Stimulated activated naive CD8-positive, alpha-beta T cell treated with anti-CD3 and anti-CD28 coated beads, Interleukin-15, amount 100 ng/mL, for 72 hours (primary cell): ENCODE measurements at regions not wholly inside any gene's neighbourhood (a gene's known extent, or its start where the extent isn't known, plus 50 kb on each side); places are given as distances from the start of the nearest gene placed in this dataset.
A peak's percentile ranks its signal among the peaks of the same experiment; 100 is the strongest.

Experiments used
- ATAC-seq: fragments of 150-1000 bp; cut with Tn5 transposase; 2 replicates; pipeline ENCODE4 v1.10.0; 2021; ENCODE audit warnings: mild to moderate bottlenecking, moderate library complexity
- DNase-seq, 2 donors: peaks; one replicate each; pipeline ENCODE4 v3.0.0; 2021 to 2022
- H3K27ac Mint-ChIP-seq, 2 donors: one replicate each; pipeline ENCODE4 v1.8.0; 2022; ENCODE audit warnings: mild to moderate bottlenecking in 2 of 2, mixed read lengths in 2 of 2, moderate library complexity in 2 of 2
- H3K27me3 Mint-ChIP-seq: one replicate; pipeline ENCODE4 v1.8.0; 2022; ENCODE audit warnings: mixed read lengths
- H3K4me1 Mint-ChIP-seq: one replicate; pipeline ENCODE4 v1.8.0; 2022; ENCODE audit warnings: mild to moderate bottlenecking, mixed read lengths
- H3K4me3 Mint-ChIP-seq, 2 donors: one replicate each; pipeline ENCODE4 v1.8.0; 2022; ENCODE audit warnings: mild to moderate bottlenecking in 2 of 2, mixed read lengths in 2 of 2, moderate library complexity in 1 of 2
- H3K9me3 Mint-ChIP-seq, 2 donors: one replicate each; pipeline ENCODE4 v1.8.0; 2022; ENCODE audit warnings: mixed read lengths in 2 of 2

DNA sequence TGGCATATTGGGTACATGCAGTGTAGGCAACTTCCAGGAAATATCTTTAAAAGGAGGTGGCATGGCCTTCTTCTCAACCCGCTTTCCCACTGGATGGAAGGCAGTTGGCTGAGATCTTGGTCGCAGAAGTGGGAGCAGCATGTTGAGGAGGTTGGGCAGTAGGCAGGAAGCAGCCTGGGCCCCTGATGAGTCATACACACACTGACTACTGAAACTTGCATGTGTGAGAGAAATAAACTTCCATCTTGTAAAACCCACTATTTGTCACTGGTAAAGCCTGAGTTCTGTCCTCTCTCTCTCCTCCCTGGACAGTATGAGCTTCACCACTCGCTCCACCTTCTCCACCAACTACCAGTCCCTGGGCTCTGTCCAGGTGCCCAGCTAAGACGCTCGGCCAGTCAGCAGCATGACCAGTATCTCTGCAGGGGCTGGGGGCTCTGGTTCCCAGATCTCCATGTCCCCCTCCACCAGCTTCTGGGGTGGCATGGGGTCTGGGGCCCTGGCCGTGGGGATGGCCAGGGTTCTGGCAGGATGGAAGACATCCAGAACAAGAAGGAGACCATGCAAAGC is 233.8 kb upstream of the SPRED2 start:
- peak; percentile 87 for ATAC-seq
- Mint-ChIP-seq H3K4me1 (peaks cover 22% of the 10 kb centered on the region), H3K4me3 (no peak overlapping the region), H3K9me3 (peaks cover 10 to 26% of the 10 kb centered on the region in 2 donors), H3K27me3 (peaks cover 31% of the 10 kb centered on the region), H3K27ac (peak overlapping the region; percentile 84 to 89)
- DNase-seq, result peak; percentile 9 to 23

DNA sequence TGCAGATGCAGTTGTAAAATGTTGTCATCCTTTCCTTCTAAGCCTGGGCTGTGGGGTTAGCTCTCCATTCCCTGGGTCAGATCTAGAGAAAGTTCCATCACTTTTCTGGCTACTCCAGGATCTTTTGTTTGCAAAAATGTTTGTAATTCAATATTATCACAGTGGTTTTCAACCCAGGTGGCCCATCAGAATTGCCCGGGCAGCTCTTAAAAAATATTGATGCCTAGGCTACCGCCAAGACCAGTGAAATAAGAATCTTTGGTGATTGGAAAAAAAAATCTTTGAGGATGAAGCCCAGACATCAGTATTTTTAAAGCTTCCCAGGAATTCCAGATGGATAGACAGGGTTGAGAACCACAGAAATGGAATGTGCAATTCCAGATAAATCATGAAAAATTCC is 232.5 kb upstream of the SPRED2 start:
- DNase-seq (no peak), ATAC-seq (no peak)
- Mint-ChIP-seq H3K4me3 (no peak overlapping the region), H3K27ac (no peak overlapping the region), H3K9me3 (peaks cover 10 to 26% of the 10 kb centered on the region in 2 donors), H3K4me1 (peaks cover 22% of the 10 kb centered on the region), H3K27me3 (peaks cover 27% of the 10 kb centered on the region)

DNA sequence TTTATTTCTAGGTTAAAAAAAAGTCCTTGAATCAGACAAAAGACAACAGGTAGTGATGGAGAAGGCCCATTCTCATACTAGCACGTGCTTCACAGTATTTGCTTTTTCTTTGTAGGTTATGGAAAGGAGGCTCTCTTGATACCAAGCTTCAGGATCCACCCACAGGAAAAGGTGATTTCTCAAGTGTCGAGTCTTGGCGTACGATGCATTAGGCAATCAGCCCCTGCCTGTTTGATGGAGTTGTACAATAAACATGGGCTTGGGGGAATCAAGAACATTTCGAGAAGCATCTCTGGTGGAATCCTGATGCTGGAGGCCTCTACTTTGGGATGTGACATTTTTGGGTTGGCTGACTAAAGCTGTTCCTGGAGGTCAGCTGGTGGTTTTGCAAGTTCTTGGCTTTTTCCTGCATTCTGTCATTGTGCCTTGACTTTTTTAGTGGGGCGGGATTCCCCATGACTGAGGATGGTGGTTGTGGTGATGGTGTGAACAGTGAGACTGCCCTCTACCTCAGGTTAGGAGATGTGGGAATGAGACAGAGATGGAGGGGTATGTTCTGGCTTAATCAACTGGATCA is 231.5 kb upstream of the SPRED2 start:
- DNase-seq (no peak), ATAC-seq (no peak)
- H3K9me3 Mint-ChIP-seq, result peaks cover 10 to 23% of the 10 kb centered on the region in 2 donors
- peaks cover 22% of the 10 kb centered on the region for H3K4me1 Mint-ChIP-seq
- H3K4me3 Mint-ChIP-seq, result no peak overlapping the region
- H3K27ac Mint-ChIP-seq, result no peak overlapping the region
- H3K27me3 Mint-ChIP-seq, result peaks cover 27% of the 10 kb centered on the region

DNA sequence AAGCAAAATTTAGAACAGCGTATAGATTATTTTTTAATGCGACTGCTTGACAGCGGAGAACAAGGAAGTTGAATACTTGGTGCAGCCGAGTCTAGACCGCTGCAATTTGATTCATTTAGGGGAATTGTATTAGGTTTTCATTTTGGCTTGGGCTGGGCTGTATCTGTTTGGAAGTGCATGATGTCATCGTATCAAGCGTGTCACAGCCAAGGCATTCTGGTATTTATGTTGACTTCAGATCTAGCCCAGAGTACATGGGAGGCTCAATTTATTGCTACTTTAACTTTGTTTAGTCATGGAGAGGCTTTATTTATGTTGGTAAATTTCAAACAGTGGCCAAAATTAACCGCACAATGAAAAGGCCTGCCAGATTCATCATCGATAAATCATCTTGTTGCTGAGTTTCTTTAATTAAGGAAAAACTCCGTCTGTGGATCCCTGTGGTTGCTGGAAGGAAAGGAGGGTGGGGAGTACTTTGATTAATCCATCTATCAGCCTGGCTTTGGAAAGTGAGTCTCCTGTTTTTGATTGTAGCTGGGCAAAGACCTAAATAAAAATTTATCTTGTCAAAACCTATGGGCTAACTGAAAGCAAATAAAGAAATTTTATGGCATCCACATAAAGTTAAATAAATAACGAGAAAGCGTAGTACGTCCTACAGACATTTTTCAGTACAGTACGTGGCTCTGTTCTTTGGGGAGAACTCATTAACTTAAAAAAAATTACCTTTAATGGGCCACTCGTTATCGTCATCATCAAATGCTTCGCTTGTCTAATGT is 230.4 kb upstream of the SPRED2 start:
- ATAC-seq, result no peak
- Mint-ChIP-seq H3K27ac (peak overlapping the region in 1 of 2 donors; percentile 34), H3K9me3 (peaks cover 0 to 13% of the 10 kb centered on the region in 2 donors), H3K4me3 (no peak overlapping the region), H3K27me3 (peaks cover 32% of the 10 kb centered on the region), H3K4me1 (peaks cover 22% of the 10 kb centered on the region)
- DNase-seq, result no peak

DNA sequence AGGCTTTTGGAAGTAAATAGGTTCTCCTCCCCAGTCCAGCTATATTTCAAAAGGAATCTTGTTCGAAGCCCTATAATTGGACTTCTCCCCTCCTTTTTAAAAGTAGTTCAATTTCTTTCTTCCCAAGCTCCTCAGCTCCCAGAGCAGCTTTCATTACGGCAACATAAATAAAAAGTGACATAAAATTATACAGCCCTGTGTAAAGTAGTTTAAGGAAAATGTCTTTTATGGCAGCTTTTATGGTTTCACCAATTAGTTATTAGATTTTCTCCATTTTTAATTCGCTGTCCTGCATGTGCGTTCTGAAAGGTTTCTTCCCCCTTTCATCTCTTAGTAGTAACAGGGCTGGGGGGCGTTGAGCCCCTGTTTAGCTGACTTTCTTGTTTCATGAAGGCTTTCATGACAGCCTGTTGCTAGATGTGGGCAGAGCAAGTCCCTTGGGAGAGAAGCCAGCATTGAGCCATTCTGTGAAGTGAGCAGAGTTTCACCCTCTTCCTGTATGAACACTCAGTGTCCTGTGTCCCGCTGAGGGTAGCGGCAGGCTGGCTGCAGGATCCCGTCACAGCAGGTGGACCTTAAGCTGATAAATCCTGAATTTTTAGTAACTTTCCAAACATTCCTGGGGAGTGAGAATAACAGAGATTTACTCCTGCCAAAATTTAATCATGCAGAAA is 229.7 kb upstream of the SPRED2 start:
- H3K9me3 Mint-ChIP-seq, result peaks cover 0 to 5% of the 10 kb centered on the region in 2 donors
- no peak for ATAC-seq

DNA sequence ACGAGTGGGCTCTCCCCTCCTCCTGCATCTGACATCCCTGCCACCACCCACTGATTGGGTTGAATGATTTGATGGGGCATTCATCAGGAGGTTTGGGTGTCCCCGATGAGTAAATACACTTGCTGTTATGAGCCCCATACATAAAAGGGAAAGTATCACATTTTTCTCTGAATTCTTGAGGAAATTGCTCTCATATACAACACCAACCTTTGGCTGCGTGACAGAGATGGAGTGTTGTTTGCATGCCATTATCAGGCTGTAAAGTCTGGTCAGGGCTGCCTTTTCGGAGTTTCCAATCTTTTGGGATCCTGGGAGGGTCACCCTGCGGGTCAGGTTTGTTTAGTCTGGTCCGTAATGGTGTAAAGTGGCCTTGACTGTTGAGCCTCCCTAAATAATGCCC is 227.9 kb upstream of the SPRED2 start:
- Mint-ChIP-seq H3K27me3 (peaks cover 36% of the 10 kb centered on the region), H3K9me3 (no peaks in the 10 kb centered on the region), H3K4me3 (no peak overlapping the region), H3K27ac (no peak overlapping the region), H3K4me1 (peaks cover 8% of the 10 kb centered on the region)
- ATAC-seq, result no peak
- no peak for DNase-seq

More for the DNA sequence above, 229.7 kb upstream of the SPRED2 start:
- no peak for DNase-seq
- Mint-ChIP-seq H3K27ac (no peak overlapping the region), H3K4me1 (peaks cover 22% of the 10 kb centered on the region), H3K27me3 (peaks cover 36% of the 10 kb centered on the region), H3K4me3 (no peak overlapping the region)

DNA sequence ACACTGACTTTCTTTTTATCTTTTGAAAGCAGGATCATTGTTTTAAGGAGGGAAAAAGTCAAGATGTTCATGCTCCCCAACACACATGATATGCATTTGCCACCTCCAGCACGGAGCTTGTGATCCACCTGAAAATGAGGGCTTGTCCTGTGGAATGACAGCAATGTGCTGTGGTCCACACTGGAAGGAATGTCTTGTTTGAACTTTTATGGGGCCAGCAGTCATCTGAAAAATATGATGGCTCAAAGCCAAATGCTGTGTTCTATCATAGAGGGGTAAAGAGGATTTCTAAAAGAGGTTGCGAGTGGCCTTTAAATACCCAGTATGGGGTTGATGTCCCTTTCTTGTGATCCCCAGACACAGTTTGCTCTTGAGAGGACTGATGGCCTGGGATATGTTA is 226.5 kb upstream of the SPRED2 start:
- DNase-seq (no peak), ATAC-seq (peak; percentile 7)
- Mint-ChIP-seq H3K9me3 (no peaks in the 10 kb centered on the region), H3K4me1 (peaks cover 2% of the 10 kb centered on the region), H3K27ac (no peak overlapping the region), H3K4me3 (no peak overlapping the region), H3K27me3 (peaks cover 37% of the 10 kb centered on the region)

DNA sequence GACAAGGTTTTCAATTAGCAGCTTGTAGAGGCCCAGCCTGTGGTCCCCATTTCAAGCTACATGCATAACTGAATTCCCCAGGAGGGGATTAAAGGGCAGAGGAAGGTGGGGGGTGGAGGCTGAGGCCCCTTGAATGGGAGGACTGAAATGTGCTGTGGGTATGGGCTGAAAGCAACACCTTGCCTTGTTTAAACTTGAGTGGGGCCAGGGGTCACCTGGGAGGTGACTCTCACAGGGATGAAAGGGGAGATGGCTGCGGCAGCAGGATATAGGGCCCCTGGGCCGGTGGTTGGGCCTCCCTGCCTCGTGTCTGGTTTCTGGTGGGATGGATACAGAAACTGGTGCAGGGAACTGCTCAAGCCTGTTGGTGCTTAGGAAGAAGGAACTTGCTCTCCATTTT is 225.9 kb upstream of the SPRED2 start:
- Mint-ChIP-seq H3K4me3 (no peak overlapping the region), H3K27me3 (peaks cover 31% of the 10 kb centered on the region), H3K9me3 (no peaks in the 10 kb centered on the region), H3K4me1 (no peaks in the 10 kb centered on the region), H3K27ac (no peak overlapping the region)
- ATAC-seq (peak; percentile 20), DNase-seq (no peak)

DNA sequence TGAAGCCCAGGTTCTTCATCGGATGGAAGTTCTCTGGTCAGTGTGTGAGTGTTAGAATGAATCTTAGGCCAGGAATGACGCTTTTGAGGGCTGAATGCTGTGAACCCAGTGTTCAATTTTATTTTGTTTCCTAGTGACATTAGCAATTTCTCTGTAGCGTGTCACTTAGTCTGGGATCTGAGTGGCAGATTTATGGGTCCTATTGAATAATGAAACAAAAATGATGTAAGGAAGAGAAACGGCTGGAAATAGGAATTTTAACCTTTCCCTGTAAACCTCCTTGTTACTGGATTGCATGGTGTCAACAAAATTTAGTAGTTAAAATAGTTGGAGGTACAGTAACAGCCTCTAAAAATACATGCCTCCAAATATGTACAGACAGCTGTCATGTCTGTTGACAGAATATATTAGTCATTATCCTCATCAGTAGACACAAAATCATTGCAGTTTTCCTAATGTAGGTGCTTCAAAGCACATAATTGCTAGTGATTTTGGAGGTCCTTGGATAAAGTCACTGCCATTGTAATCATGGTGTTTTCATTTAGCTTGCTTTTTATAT is 223.8 kb upstream of the SPRED2 start:
- H3K9me3 Mint-ChIP-seq, result no peaks in the 10 kb centered on the region
- no peak for ATAC-seq
- peaks cover 17% of the 10 kb centered on the region for H3K27me3 Mint-ChIP-seq
- no peak overlapping the region for H3K4me3 Mint-ChIP-seq
- no peaks in the 10 kb centered on the region for H3K4me1 Mint-ChIP-seq
- DNase-seq, result no peak
- H3K27ac Mint-ChIP-seq, result no peak overlapping the region

DNA sequence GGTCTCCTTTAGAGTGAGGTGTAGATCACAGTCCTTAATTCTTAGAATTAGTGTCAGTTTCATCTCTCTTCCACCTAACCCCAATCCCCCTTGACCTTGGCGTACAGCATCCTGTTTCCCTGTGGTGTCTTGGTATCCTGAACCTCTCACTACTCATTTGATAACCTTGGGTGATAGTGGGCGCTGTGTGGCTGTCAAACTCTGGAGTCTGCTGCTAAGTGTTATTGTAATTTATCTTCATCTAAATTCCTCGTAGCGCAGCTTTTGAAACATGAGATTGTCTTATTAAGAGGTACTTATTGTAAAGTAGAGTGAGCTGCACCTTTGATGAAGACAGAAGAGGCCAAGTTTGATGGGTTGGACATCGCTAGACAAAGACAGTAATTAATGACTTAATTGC is 222.6 kb upstream of the SPRED2 start:
- Mint-ChIP-seq H3K9me3 (no peaks in the 10 kb centered on the region), H3K27ac (no peak overlapping the region), H3K4me3 (no peak overlapping the region), H3K4me1 (no peaks in the 10 kb centered on the region), H3K27me3 (peaks cover 17% of the 10 kb centered on the region)
- DNase-seq, result no peak
- no peak for ATAC-seq

DNA sequence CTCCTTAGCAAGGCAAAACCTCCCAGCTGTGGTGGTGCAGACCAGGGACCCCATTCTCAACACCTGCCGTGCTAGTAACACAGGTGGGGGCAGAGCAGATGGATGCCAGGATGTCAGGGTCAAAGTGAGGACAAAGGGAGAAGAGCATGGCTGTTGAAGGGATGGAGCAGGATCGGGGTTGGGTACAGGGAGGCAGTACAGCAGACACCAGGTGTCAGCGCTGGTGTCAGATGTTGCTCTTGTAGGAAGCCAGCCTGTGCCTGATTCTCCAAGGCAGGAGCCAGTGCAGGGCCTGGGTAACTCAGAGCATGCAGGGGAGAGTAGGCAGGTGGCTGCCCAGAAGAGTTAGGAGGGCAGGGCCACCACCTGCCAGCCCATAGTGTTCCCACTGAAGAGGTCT is 222.1 kb upstream of the SPRED2 start:
- no peak overlapping the region for H3K27ac Mint-ChIP-seq
- no peak for ATAC-seq
- no peaks in the 10 kb centered on the region for H3K9me3 Mint-ChIP-seq
- no peaks in the 10 kb centered on the region for H3K4me1 Mint-ChIP-seq
- no peak for DNase-seq
- no peak overlapping the region for H3K4me3 Mint-ChIP-seq
- H3K27me3 Mint-ChIP-seq, result peaks cover 17% of the 10 kb centered on the region

DNA sequence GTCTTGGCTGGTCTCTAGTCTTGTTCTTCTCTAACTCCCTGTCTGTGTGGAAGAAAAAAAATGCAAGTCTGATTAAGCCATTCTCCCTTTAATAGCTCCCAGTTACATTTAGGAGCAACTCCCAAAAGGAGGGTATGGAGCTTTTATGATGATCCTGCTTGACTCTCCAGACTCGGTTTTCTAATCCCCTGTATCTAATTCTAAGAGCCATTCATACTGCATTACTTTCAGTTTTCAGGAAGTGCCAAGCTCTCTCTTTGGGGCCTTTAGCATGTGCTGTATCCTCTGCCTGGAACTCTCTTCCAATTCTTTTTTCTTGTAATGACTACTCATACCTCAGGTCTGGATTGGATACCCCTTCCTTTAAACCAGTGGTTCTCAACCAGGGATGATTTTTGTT is 219.7 kb upstream of the SPRED2 start:
- ATAC-seq (no peak), DNase-seq (no peak)
- Mint-ChIP-seq H3K9me3 (no peaks in the 10 kb centered on the region), H3K4me1 (no peaks in the 10 kb centered on the region), H3K27me3 (peaks cover 7% of the 10 kb centered on the region), H3K4me3 (no peak overlapping the region), H3K27ac (no peak overlapping the region)

DNA sequence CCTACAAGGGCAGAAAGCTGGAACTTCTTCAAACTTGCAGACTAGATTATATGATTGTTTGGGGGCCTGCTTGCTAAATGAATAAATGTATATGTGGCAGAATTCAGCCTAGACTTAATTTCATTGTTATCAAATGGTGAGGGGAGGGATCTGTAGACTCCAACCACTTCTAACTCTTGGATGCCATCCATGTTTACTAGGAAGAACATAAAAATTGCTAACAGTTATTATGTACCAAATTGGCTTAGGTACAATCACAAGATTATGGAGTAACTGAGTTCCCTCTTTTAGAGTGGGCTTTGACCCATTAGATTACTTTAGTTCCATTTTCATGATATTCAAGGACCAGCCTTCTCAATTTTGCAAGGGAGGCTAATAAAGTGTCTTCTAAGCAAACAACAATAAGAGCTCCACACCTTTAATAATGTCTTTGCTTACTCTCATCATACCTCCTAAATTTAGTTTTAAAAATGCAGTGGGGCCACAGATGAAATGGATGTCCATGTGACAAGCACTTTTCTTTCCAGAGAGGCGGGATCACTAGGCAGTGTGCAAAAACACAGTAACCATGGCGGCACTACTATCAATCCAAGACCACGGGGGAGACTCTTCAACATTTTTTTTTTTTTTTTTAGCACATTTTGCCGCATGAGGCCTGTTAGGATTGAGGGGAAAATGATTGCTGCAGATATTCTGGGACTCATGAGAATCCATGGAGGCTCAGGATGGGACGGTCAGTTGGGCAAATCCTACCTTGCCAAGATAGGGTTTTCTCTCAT is 217.6 kb upstream of the SPRED2 start:
- DNase-seq, result no peak
- peaks cover 7% of the 10 kb centered on the region for H3K27me3 Mint-ChIP-seq
- ATAC-seq, result no peak
- no peak overlapping the region for H3K27ac Mint-ChIP-seq
- no peaks in the 10 kb centered on the region for H3K9me3 Mint-ChIP-seq
- H3K4me1 Mint-ChIP-seq, result no peaks in the 10 kb centered on the region
- no peak overlapping the region for H3K4me3 Mint-ChIP-seq

DNA sequence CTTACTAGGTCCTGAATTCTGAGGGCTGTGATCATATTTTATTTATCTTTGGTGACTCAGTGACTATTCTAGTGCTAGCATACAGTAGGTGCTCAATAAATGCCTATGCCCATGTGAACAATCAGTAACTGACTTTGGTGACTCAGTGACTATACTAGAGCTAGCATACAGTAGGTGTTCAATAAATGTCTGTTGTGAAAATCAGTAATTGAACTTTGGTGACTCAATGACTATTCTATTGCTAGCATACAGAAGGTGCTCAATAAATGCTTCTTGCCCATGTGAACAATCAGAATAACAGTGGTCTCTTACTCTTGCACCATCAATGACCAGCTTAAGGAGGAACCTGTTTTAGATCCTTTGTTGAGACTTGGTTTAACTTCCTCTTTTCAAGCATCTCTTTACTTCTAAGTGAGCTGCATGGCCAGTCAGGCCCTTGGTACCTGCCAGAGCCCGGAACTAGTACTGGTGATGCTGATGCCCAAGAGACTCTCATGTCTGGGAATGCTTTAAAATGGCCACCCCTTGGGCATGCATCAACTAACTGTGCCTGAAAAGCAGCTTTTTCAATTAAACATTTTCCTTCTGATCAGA is 214.9 kb upstream of the SPRED2 start:
- Mint-ChIP-seq H3K4me3 (no peak overlapping the region), H3K27ac (no peak overlapping the region), H3K9me3 (no peaks in the 10 kb centered on the region), H3K27me3 (no peaks in the 10 kb centered on the region), H3K4me1 (no peaks in the 10 kb centered on the region)
- no peak for DNase-seq
- ATAC-seq, result no peak

DNA sequence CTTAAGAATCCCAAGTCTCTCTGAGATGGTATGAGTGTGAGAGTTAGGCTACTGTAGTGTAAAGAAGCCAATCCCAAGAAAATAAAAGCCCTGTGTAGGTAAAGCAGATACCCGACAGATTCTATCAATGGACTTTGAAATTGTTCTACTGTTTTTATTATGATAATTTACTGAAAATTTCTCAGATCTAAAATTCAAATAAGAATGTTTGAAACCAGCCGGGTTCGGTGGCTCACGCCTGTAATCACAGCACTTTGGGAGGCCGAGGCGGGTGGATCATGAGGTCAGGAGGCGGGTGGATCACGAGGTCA is 208.3 kb upstream of the SPRED2 start:
- H3K27me3 Mint-ChIP-seq, result peaks cover 25% of the 10 kb centered on the region
- peaks cover 6% of the 10 kb centered on the region for H3K4me1 Mint-ChIP-seq
- H3K9me3 Mint-ChIP-seq, result no peaks in the 10 kb centered on the region
- ATAC-seq (no peak), DNase-seq (no peak)
- H3K4me3 Mint-ChIP-seq, result no peak overlapping the region
- H3K27ac Mint-ChIP-seq, result no peak overlapping the region
